ENCODE measurements at regions not wholly inside any gene's neighbourhood (a gene's known extent, or its start where the extent isn't known, plus 50 kb on each side); places are given as distances from the start of the nearest gene placed in this dataset.

GRCh38 chr9:90449213-90449925, 193.3 kb downstream of the DIRAS2 start:
- CTCF ChIA-PET (ENCODE audit: partially characterized antibody) = interaction anchor here (1.0 to 1.6 kb wide), 5 partner anchors 8 to 307 kb away, joined by 3 to 6 read pairs (median 3); no protein-coding TSS in a partner anchor
- Histone ChIP-seq H4K91ac (replicated peaks; ENCODE audit: insufficient read length, low read length) (no peak overlapping the region), H3K9me3 (ENCODE audit: insufficient read depth in 2 of 2, low read depth in 1 of 2, low read length in 1 of 2) (no peaks in the 10 kb centered on the region), H2BK5ac (ENCODE audit: low read depth, low read length) (no peak overlapping the region), H3K4me1 (replicated peaks in 1 of 4; ENCODE audit: control insufficient read depth in 3 of 4, insufficient read depth in 4 of 4, low read length in 3 of 4) (no peaks in the 10 kb centered on the region), H3K14ac (ENCODE audit: insufficient read length) (no peak overlapping the region), H2AFZ (ENCODE audit: low read length) (no peak overlapping the region), H3K27ac (ENCODE audit: low read depth, low read length) (no peak overlapping the region), H2BK12ac (ENCODE audit: low read depth, low read length) (no peak overlapping the region), H3K4me3 (ENCODE audit: extremely low read depth in 1 of 4, insufficient read depth in 2 of 4, low read depth in 3 of 4, low read length in 4 of 4) (no peak overlapping the region), H3K79me2 (ENCODE audit: control insufficient read depth in 1 of 2, insufficient read depth in 2 of 2, low read length in 2 of 2) (no peaks in the 10 kb centered on the region), H3K4ac (replicated peaks; ENCODE audit: insufficient read length, low read depth, low read length) (no peak overlapping the region), H3K23me2 (ENCODE audit: low read depth, low read length) (no peaks in the 10 kb centered on the region), H3K79me1 (ENCODE audit: low read depth, low read length) (no peaks in the 10 kb centered on the region), H3K9ac (replicated peaks in 1 of 4; ENCODE audit: extremely low read depth in 1 of 4, low read depth in 3 of 4, low read length in 3 of 4) (no peak overlapping the region), H3K27me3 (replicated peaks in 1 of 4; ENCODE audit: control insufficient read depth in 3 of 4, extremely low read depth in 1 of 4, insufficient read depth in 3 of 4, low read length in 3 of 4) (no peaks in the 10 kb centered on the region), H3K36me3 (ENCODE audit: control insufficient read depth in 2 of 4, insufficient read depth in 4 of 4, low read length in 3 of 4) (no peaks in the 10 kb centered on the region), H3K4me2 (ENCODE audit: insufficient read depth in 1 of 2, low read depth in 2 of 2, low read length in 2 of 2) (no peak overlapping the region), H4K8ac (ENCODE audit: extremely low read depth, insufficient read depth, low read length) (no peak overlapping the region), H2AK5ac (ENCODE audit: low read depth, low read length) (no peak overlapping the region), H4K20me1 (replicated peaks in 1 of 2; ENCODE audit: control insufficient read depth in 1 of 2, insufficient read depth in 2 of 2, low read length in 2 of 2) (no peaks in the 10 kb centered on the region), H3K56ac (replicated peaks; ENCODE audit: insufficient read length, low read depth, low read length) (no peak overlapping the region), H4K5ac (ENCODE audit: insufficient read length, low read depth, low read length) (no peak overlapping the region), H3K18ac (ENCODE audit: extremely low read depth, low read length) (no peak overlapping the region), H3K23ac (ENCODE audit: insufficient read length) (no peak overlapping the region), H2BK120ac (replicated peaks; ENCODE audit: low read depth, low read length) (no peak overlapping the region), H2BK15ac (ENCODE audit: low read length) (no peak overlapping the region), H2BK20ac (ENCODE audit: low read length) (no peak overlapping the region)
- WGBS, 2 experiments (ENCODE audit: extremely low coverage in 1 of 2, insufficient coverage in 1 of 2, insufficient read length in 1 of 2, insufficient replicate concordance in 2 of 2, low coverage in 1 of 2, low lambda C conversion rate in 2 of 2, missing lambda C conversion rate in 1 of 2) = 66% methylated on average over 4 of the region's 4 CpGs; no CpG with 5 or more reads in 1 of the 2 experiments
- DNase-seq (ENCODE audit: low read depth in 1 of 2, low spot score in 2 of 2) (no peak), FAIRE-seq (no peak)
- TF ChIP-seq SP2 (IDR thresholded peaks at IDR 0.05; ENCODE audit: low read length) (no peak), EZH2 (IDR thresholded peaks at IDR 0.05; ENCODE audit: low read depth, low read length, severe bottlenecking) (no peak), RXRA (IDR thresholded peaks at IDR 0.05; ENCODE audit: insufficient read depth, low read depth, low read length) (no peak), TEAD4 (IDR thresholded peaks at IDR 0.05; ENCODE audit: low read depth, low read length) (no peak), YY1 (IDR thresholded peaks at IDR 0.05; ENCODE audit: low read depth, low read length) (no peak), CTBP2 (IDR thresholded peaks at IDR 0.05; ENCODE audit: borderline replicate concordance, insufficient read depth, insufficient read length, low read length) (no peak), POLR2A (IDR thresholded peaks at IDR 0.05; ENCODE audit: control extremely low read depth in 1 of 2, low read depth in 2 of 2, low read length in 2 of 2) (no peak)
- POLR2A ChIA-PET (ENCODE audit: partially characterized antibody) = no interaction called here

Measured in H1 (cell line).